HCT116 (cell line): ENCODE measurements at regions not wholly inside any gene's neighbourhood (a gene's known extent, or its start where the extent isn't known, plus 50 kb on each side); places are given as distances from the start of the nearest gene placed in this dataset.

ENCODE experiments used
- CTCF ChIP-seq, 3 experiments: fragments of 200-600 bp in 1 of 3; sonication (generic) in 1 of 3; IDR thresholded peaks in 2 of 3; conservative IDR thresholded peaks in 1 of 3; 2 replicates each; pipeline ENCODE4 v1.5.1; 2012 to 2017; ENCODE audit warnings: low read depth in 2 of 3, low read length in 2 of 3, antibody characterized with exemption in 1 of 3, borderline replicate concordance in 1 of 3, control low read depth in 1 of 3, mild to moderate bottlenecking in 1 of 3, mixed read lengths in 1 of 3, mixed run types in 1 of 3, moderate library complexity in 1 of 3; ENCODE audit not compliant: insufficient read depth in 1 of 3
- EZH2 ChIP-seq: fragments of 200-600 bp; sonication (generic); IDR thresholded peaks from 2 replicates; pipeline ENCODE4 v1.6.1; 2017; ENCODE audit warnings: antibody characterized with exemption, mixed run types
- POLR2A ChIP-seq: IDR thresholded peaks from 2 replicates; pipeline ENCODE4 v1.7.0; 2011; ENCODE audit warnings: borderline replicate concordance; ENCODE audit not compliant: insufficient read depth, insufficient read length; ENCODE audit errors: extremely low read depth

- TF ChIP-seq POLR2A (no peak), EZH2 (no peak), CTCF (IDR thresholded peaks at IDR 0.05 in 2 of 3, conservative IDR thresholded peaks at IDR 0.05 in 1 of 3; ENCODE audit: borderline replicate concordance in 1 of 3, insufficient read depth in 1 of 3, low read depth in 2 of 3, low read length in 2 of 3) (no peak)
Observed at GRCh38 chr21:35343046-35343819, 294.1 kb upstream of the RUNX1 start.
